ENCODE measurements at regions not wholly inside any gene's neighbourhood (a gene's known extent, or its start where the extent isn't known, plus 50 kb on each side); places are given as distances from the start of the nearest gene placed in this dataset.
"Not testable (repeated sequence)": the region's sequence is repeated elsewhere in the genome, so short reads cannot be mapped to it uniquely, and the experiment has no call there.

DNA sequence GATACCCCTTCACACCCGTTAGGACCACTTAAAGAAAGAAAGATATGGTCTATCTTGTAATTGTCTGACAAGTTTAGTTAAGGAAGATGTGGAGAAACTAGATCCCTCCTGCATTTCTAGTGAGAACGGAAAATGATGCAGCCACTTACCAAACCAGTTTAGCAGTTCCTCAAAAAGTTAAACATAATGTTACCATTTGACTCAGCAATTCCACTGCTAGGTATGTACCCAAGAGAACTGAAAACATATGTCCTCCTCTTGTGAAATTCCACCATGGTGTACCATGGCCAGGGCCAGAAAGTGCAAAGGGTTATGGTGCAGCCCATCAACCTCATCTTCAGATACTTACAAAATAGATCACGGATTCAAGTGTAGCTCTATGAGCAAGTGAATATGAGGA lies 79.0 kb upstream of the ID2 start:
- no peak overlapping the region for H3K4me3 ChIP-seq (ENCODE audit: low read depth in 1 of 3, low read length in 3 of 3)
- no peak overlapping the region for H3K9ac ChIP-seq (ENCODE audit: low read depth in 1 of 2, low read length in 2 of 2)
- H3K4me1 ChIP-seq (ENCODE audit: control insufficient read depth in 4 of 4, insufficient read depth in 4 of 4, low read length in 3 of 4) = peaks cover 0 to 7% (median 4%) of the 10 kb centered on the region in 4 donors
- no peaks in the 10 kb centered on the region for H3K36me3 ChIP-seq (ENCODE audit: control insufficient read depth in 4 of 4, insufficient read depth in 3 of 4, low read depth in 1 of 4, low read length in 3 of 4)
- TF ChIP-seq RAD21 (IDR thresholded peaks at IDR 0.05) = no peak
- no peak for TF ChIP-seq JUND (IDR thresholded peaks at IDR 0.05)
- TF ChIP-seq FOXA1 (IDR thresholded peaks at IDR 0.05) = no peak
- no peak for TF ChIP-seq TAF1 (conservative IDR thresholded peaks at IDR 0.05)
- TF ChIP-seq HNF4G (IDR thresholded peaks at IDR 0.05) = no peak
- TF ChIP-seq SP1 (IDR thresholded peaks at IDR 0.05) = no peak
- TF ChIP-seq, protein P1, sequence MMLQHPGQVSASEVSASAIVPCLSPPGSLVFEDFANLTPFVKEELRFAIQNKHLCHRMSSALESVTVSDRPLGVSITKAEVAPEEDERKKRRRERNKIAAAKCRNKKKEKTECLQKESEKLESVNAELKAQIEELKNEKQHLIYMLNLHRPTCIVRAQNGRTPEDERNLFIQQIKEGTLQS (IDR thresholded peaks at IDR 0.05) = no peak
- TF ChIP-seq, protein P2, sequence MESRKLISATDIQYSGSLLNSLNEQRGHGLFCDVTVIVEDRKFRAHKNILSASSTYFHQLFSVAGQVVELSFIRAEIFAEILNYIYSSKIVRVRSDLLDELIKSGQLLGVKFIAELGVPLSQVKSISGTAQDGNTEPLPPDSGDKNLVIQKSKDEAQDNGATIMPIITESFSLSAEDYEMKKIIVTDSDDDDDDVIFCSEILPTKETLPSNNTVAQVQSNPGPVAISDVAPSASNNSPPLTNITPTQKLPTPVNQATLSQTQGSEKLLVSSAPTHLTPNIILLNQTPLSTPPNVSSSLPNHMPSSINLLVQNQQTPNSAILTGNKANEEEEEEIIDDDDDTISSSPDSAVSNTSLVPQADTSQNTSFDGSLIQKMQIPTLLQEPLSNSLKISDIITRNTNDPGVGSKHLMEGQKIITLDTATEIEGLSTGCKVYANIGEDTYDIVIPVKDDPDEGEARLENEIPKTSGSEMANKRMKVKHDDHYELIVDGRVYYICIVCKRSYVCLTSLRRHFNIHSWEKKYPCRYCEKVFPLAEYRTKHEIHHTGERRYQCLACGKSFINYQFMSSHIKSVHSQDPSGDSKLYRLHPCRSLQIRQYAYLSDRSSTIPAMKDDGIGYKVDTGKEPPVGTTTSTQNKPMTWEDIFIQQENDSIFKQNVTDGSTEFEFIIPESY (IDR thresholded peaks at IDR 0.05) = no peak
- TF ChIP-seq RXRA (IDR thresholded peaks at IDR 0.05) = no peak
- TF ChIP-seq HNF4A (conservative IDR thresholded peaks at IDR 0.05) = no peak
- no peak for TF ChIP-seq YY1 (IDR thresholded peaks at IDR 0.05)
- TF ChIP-seq FOXA2 (IDR thresholded peaks at IDR 0.05) = no peak
- TF ChIP-seq GABPA (IDR thresholded peaks at IDR 0.05 in 1 of 2, conservative IDR thresholded peaks at IDR 0.05 in 1 of 2) = no peak
- no peak overlapping the region for H3K27ac ChIP-seq (ENCODE audit: low read depth in 1 of 2, low read length in 2 of 2)
- H3K27me3 ChIP-seq (ENCODE audit: control insufficient read depth in 4 of 4, insufficient read depth in 4 of 4, low read length in 3 of 4) = no peaks in the 10 kb centered on the region
- WGBS = 88% methylated on average over 3 of the region's 3 CpGs
- no peaks in the 10 kb centered on the region for H3K9me3 ChIP-seq (ENCODE audit: control insufficient read depth in 4 of 4, low read length in 3 of 4)
- no peak for DNase-seq (ENCODE audit: low spot score)

DNA sequence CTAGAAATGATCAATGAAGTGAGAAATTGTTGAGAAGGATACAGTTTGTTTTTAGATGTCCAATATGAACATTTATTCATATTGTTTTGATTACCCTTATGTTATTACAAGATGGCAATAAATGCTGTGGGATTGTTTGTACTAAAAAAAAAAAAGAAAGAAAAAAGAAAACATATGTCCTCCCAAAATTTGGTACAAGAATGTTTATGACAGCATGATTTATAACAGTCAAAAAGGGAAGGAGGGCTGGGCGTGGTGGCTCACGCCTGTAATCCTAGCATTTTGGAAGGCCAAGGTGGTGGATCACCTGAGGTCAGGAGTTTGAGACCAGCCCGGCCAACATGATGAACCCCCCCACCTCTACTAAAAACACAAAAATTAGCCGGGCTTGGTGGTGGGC lies 78.5 kb upstream of the ID2 start:
- not testable (repeated sequence) for H3K9me3 ChIP-seq (ENCODE audit: control insufficient read depth in 4 of 4, low read length in 3 of 4); H3K27ac ChIP-seq (ENCODE audit: low read depth in 1 of 2, low read length in 2 of 2); H3K4me1 ChIP-seq (ENCODE audit: control insufficient read depth in 4 of 4, insufficient read depth in 4 of 4, low read length in 3 of 4); H3K36me3 ChIP-seq (ENCODE audit: control insufficient read depth in 4 of 4, insufficient read depth in 3 of 4, low read depth in 1 of 4, low read length in 3 of 4); H3K27me3 ChIP-seq (ENCODE audit: control insufficient read depth in 4 of 4, insufficient read depth in 4 of 4, low read length in 3 of 4); DNase-seq (ENCODE audit: low spot score); H3K9ac ChIP-seq (ENCODE audit: low read depth in 1 of 2, low read length in 2 of 2); H3K4me3 ChIP-seq (ENCODE audit: low read depth in 1 of 3, low read length in 3 of 3)
- 93% methylated on average over 4 of the region's 4 CpGs for WGBS

DNA sequence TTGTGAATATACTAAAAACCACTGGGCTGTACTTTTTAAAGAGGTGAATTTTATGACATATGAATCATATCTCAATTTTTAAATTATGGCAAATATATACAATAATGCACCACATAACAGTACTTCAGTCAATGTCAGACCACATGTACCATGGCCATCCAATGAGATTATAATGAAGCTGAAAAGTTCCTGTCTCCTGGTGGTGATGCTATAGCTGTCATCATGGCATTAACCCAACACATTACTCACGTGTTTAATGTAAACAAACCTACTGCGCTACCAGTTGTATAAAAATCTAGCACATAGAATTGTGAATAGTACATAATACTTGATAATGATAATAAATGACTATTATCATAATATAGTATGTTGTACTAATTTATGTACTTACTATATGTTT lies 77.6 kb upstream of the ID2 start:
- 90% methylated on average over 2 of the region's 2 CpGs for WGBS
- peaks cover 0 to 6% (median 2%) of the 10 kb centered on the region in 4 donors for H3K4me1 ChIP-seq (ENCODE audit: control insufficient read depth in 4 of 4, insufficient read depth in 4 of 4, low read length in 3 of 4)
- TF ChIP-seq HNF4G (IDR thresholded peaks at IDR 0.05) = no peak
- TF ChIP-seq, protein P1 (IDR thresholded peaks at IDR 0.05) = no peak
- TF ChIP-seq FOXA1 (IDR thresholded peaks at IDR 0.05) = no peak
- TF ChIP-seq NR2F2 (IDR thresholded peaks at IDR 0.05) = no peak

More for the DNA sequence above, 77.6 kb upstream of the ID2 start:
- no peaks in the 10 kb centered on the region for H3K9me3 ChIP-seq (ENCODE audit: control insufficient read depth in 4 of 4, low read length in 3 of 4)
- no peak for DNase-seq (ENCODE audit: low spot score)
- no peaks in the 10 kb centered on the region for H3K36me3 ChIP-seq (ENCODE audit: control insufficient read depth in 4 of 4, insufficient read depth in 3 of 4, low read depth in 1 of 4, low read length in 3 of 4)
- no peak overlapping the region for H3K9ac ChIP-seq (ENCODE audit: low read depth in 1 of 2, low read length in 2 of 2)
- no peak overlapping the region for H3K4me3 ChIP-seq (ENCODE audit: low read depth in 1 of 3, low read length in 3 of 3)
- no peak overlapping the region for H3K27ac ChIP-seq (ENCODE audit: low read depth in 1 of 2, low read length in 2 of 2)
- H3K27me3 ChIP-seq (ENCODE audit: control insufficient read depth in 4 of 4, insufficient read depth in 4 of 4, low read length in 3 of 4) = no peaks in the 10 kb centered on the region
